ENCODE measurements at regions not wholly inside any gene's neighbourhood (a gene's known extent, or its start where the extent isn't known, plus 50 kb on each side); places are given as distances from the start of the nearest gene placed in this dataset.

GRCh38 chr2:193679847-193680246 lies 1485.1 kb upstream of the TMEFF2 start:
- H3K27me3 ChIP-seq (ENCODE audit: insufficient read depth, low read length) = no peaks in the 10 kb centered on the region
- Mint-ChIP-seq H3K4me3 (ENCODE audit: unreplicated experiment) (no peak overlapping the region), H3K36me3 (ENCODE audit: low read depth, unreplicated experiment) (no peaks in the 10 kb centered on the region), H3K27ac (ENCODE audit: unreplicated experiment) (no peak overlapping the region), H3K9me3 (ENCODE audit: unreplicated experiment) (no peaks in the 10 kb centered on the region), H3K4me1 (ENCODE audit: low read depth, unreplicated experiment) (no peaks in the 10 kb centered on the region), H3K27me3 (ENCODE audit: low read depth, unreplicated experiment) (no peaks in the 10 kb centered on the region)
- no peaks in the 10 kb centered on the region for H4K20me1 ChIP-seq (ENCODE audit: insufficient read depth, low read length)
- H3K79me2 ChIP-seq (ENCODE audit: insufficient read depth, low read length) = no peaks in the 10 kb centered on the region
- H3K36me3 ChIP-seq (ENCODE audit: insufficient read depth, low read length) = no peaks in the 10 kb centered on the region
- H3K9ac ChIP-seq (ENCODE audit: low read length) = no peak overlapping the region
- TF ChIP-seq, protein P1, sequence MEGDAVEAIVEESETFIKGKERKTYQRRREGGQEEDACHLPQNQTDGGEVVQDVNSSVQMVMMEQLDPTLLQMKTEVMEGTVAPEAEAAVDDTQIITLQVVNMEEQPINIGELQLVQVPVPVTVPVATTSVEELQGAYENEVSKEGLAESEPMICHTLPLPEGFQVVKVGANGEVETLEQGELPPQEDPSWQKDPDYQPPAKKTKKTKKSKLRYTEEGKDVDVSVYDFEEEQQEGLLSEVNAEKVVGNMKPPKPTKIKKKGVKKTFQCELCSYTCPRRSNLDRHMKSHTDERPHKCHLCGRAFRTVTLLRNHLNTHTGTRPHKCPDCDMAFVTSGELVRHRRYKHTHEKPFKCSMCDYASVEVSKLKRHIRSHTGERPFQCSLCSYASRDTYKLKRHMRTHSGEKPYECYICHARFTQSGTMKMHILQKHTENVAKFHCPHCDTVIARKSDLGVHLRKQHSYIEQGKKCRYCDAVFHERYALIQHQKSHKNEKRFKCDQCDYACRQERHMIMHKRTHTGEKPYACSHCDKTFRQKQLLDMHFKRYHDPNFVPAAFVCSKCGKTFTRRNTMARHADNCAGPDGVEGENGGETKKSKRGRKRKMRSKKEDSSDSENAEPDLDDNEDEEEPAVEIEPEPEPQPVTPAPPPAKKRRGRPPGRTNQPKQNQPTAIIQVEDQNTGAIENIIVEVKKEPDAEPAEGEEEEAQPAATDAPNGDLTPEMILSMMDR (IDR thresholded peaks at IDR 0.05; ENCODE audit: insufficient read depth, low read depth, low read length) = no peak
- TF ChIP-seq EZH2 (IDR thresholded peaks at IDR 0.05; ENCODE audit: insufficient read depth, low read length) = no peak
- no peaks in the 10 kb centered on the region for H3K4me1 ChIP-seq (ENCODE audit: insufficient read depth, low read length)
- FAIRE-seq (no peak), DNase-seq (ENCODE audit: low read depth) (peak; percentile 4)
- no peak overlapping the region for H3K4me3 ChIP-seq (ENCODE audit: insufficient read depth, low read depth, low read length)
- no peak overlapping the region for H3K4me2 ChIP-seq (ENCODE audit: low read length)
- no peaks in the 10 kb centered on the region for H3K9me3 ChIP-seq (ENCODE audit: insufficient read depth, low read depth, low read length)
- H2AFZ ChIP-seq (ENCODE audit: low read depth, low read length) = no peak overlapping the region
- no peak overlapping the region for H3K27ac ChIP-seq (ENCODE audit: low read depth, low read length)

DNA sequence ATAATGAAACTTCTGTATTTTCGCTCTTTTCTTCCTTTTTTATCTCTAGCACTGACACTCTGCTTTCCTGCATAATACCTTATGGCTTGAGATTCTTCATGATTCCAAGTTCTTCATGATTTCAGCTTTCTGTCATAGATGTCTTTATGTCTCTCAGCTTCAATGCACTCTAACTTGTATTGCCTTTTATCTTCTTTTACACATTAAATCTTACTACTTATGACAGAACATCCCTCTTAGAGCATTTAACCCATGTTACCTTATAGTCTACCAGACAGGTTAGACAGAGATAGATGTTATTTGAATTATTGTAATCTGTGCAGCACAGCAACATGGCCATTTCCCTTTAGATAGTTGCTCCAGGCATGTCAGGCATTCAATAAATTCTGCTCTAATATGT lies 1475.7 kb upstream of the TMEFF2 start:
- Histone ChIP-seq H3K4me2 (ENCODE audit: low read length) (no peak overlapping the region), H2AFZ (ENCODE audit: low read depth, low read length) (no peak overlapping the region), H4K20me1 (ENCODE audit: insufficient read depth, low read length) (no peaks in the 10 kb centered on the region), H3K9me3 (ENCODE audit: insufficient read depth, low read depth, low read length) (no peaks in the 10 kb centered on the region), H3K9ac (ENCODE audit: low read length) (no peak overlapping the region), H3K79me2 (ENCODE audit: insufficient read depth, low read length) (no peaks in the 10 kb centered on the region), H3K4me3 (ENCODE audit: insufficient read depth, low read depth, low read length) (no peak overlapping the region), H3K27me3 (ENCODE audit: insufficient read depth, low read length) (no peaks in the 10 kb centered on the region), H3K36me3 (ENCODE audit: insufficient read depth, low read length) (no peaks in the 10 kb centered on the region), H3K27ac (ENCODE audit: low read depth, low read length) (no peak overlapping the region), H3K4me1 (ENCODE audit: insufficient read depth, low read length) (no peaks in the 10 kb centered on the region)
- peaks cover 2% of the 10 kb centered on the region for H3K9me3 Mint-ChIP-seq (ENCODE audit: unreplicated experiment)
- no peaks in the 10 kb centered on the region for H3K36me3 Mint-ChIP-seq (ENCODE audit: low read depth, unreplicated experiment)
- no peak overlapping the region for H3K4me3 Mint-ChIP-seq (ENCODE audit: unreplicated experiment)
- H3K4me1 Mint-ChIP-seq (ENCODE audit: low read depth, unreplicated experiment) = no peaks in the 10 kb centered on the region
- TF ChIP-seq EZH2 (IDR thresholded peaks at IDR 0.05; ENCODE audit: insufficient read depth, low read length) = no peak
- TF ChIP-seq, protein P1 (IDR thresholded peaks at IDR 0.05; ENCODE audit: insufficient read depth, low read depth, low read length) = no peak
- DNase-seq (ENCODE audit: low read depth) (no peak), FAIRE-seq (no peak)
- no peaks in the 10 kb centered on the region for H3K27me3 Mint-ChIP-seq (ENCODE audit: low read depth, unreplicated experiment)
- no peak overlapping the region for H3K27ac Mint-ChIP-seq (ENCODE audit: unreplicated experiment)

DNA sequence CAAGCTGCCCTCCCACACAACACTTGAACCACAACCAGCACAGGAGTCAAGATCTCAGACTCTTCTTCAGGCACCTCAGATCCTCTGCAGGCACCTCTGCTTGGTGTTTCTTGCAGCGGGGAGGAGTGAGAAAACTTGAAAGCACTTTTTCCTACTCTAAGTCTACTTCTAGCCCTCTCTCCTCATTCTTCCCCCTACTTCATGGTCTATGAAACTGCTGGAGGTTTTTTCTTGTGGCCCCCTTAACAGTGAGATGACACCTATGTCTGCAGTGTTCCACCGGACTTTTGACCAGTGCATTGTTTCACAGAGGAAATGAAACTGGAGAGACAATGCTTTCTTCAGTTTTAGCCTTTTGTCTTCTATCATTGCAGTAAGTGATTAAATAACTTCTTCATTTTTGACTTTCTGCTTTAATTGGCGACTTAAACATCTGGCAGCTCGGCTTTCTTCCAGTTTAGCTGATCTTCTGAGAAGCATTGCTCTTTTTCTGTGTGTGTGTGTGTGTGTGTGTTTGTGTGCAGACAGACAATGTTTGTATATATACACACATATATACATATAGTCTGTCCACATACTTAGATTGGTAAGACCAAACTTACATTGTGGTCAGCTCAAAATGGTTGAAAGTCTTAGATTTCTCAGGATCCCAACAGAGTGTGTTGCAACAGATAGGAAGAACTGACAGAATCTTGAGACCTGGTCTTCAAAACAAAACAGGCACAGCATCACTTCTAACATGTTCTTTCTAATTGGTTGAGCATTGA lies 1474.0 kb upstream of the TMEFF2 start:
- H3K4me2 ChIP-seq (ENCODE audit: low read length) = no peak overlapping the region
- no peaks in the 10 kb centered on the region for H3K36me3 ChIP-seq (ENCODE audit: insufficient read depth, low read length)
- no peaks in the 10 kb centered on the region for H3K79me2 ChIP-seq (ENCODE audit: insufficient read depth, low read length)
- H2AFZ ChIP-seq (ENCODE audit: low read depth, low read length) = no peak overlapping the region
- Mint-ChIP-seq H3K9me3 (ENCODE audit: unreplicated experiment) (peaks cover 2% of the 10 kb centered on the region), H3K4me1 (ENCODE audit: low read depth, unreplicated experiment) (no peaks in the 10 kb centered on the region), H3K27me3 (ENCODE audit: low read depth, unreplicated experiment) (no peaks in the 10 kb centered on the region), H3K4me3 (ENCODE audit: unreplicated experiment) (no peak overlapping the region), H3K27ac (ENCODE audit: unreplicated experiment) (no peak overlapping the region), H3K36me3 (ENCODE audit: low read depth, unreplicated experiment) (no peaks in the 10 kb centered on the region)
- FAIRE-seq = no peak
- no peaks in the 10 kb centered on the region for H3K4me1 ChIP-seq (ENCODE audit: insufficient read depth, low read length)
- no peaks in the 10 kb centered on the region for H3K9me3 ChIP-seq (ENCODE audit: insufficient read depth, low read depth, low read length)
- H4K20me1 ChIP-seq (ENCODE audit: insufficient read depth, low read length) = no peaks in the 10 kb centered on the region
- no peak overlapping the region for H3K9ac ChIP-seq (ENCODE audit: low read length)
- DNase-seq (ENCODE audit: low read depth) = no peak
- H3K27ac ChIP-seq (ENCODE audit: low read depth, low read length) = no peak overlapping the region
- no peaks in the 10 kb centered on the region for H3K27me3 ChIP-seq (ENCODE audit: insufficient read depth, low read length)
- H3K4me3 ChIP-seq (ENCODE audit: insufficient read depth, low read depth, low read length) = no peak overlapping the region
- TF ChIP-seq EZH2 (IDR thresholded peaks at IDR 0.05; ENCODE audit: insufficient read depth, low read length) = no peak
- TF ChIP-seq, protein P1 (IDR thresholded peaks at IDR 0.05; ENCODE audit: insufficient read depth, low read depth, low read length) = no peak
